MM.1S (cell line): ENCODE measurements at regions not wholly inside any gene's neighbourhood (a gene's known extent, or its start where the extent isn't known, plus 50 kb on each side); places are given as distances from the start of the nearest gene placed in this dataset.

Source experiments
- CTCF ChIP-seq: fragments of 300-600 bp; sonication (generic); IDR thresholded peaks from 2 replicates; pipeline ENCODE4 v1.5.1; 2016; ENCODE audit warnings: antibody characterized with exemption, low read length, mixed read lengths
- EZH2 ChIP-seq: fragments of 300-600 bp; sonication (generic); optimal IDR thresholded peaks from 2 replicates; pipeline ENCODE3; 2017; ENCODE audit warnings: low read depth, mild to moderate bottlenecking, antibody characterized with exemption, low read length, mixed read lengths
- EZH2phosphoT487 ChIP-seq: fragments of 300-600 bp; sonication (generic); IDR thresholded peaks from 2 replicates; pipeline ENCODE4 v1.6.1; 2018; ENCODE audit warnings: antibody characterized with exemption, low read length

- TF ChIP-seq CTCF (no peak), EZH2phosphoT487 (no peak), EZH2 (no peak)
Measured at GRCh38 chr10:2463316-2463715, 604.0 kb upstream of the PFKP start.
